NCI-H2196 (cell line): ENCODE measurements at regions not wholly inside any gene's neighbourhood (a gene's known extent, or its start where the extent isn't known, plus 50 kb on each side); places are given as distances from the start of the nearest gene placed in this dataset.

Source experiments
- DNase-seq: peaks from one replicate; lab custom pipeline; 2025; ENCODE audit not compliant: unreplicated experiment; lab: John Stamatoyannopoulos, UW

GRCh38 chr3:182436547-182436946 is 356.8 kb upstream of the ATP11B start:
- DNase-seq = peak; percentile 60

- DNase-seq = peak; percentile 40
Measured at GRCh38 chr3:182438398-182438797, 354.9 kb upstream of the ATP11B start.

GRCh38 chr3:182440101-182440500 is 353.2 kb upstream of the ATP11B start:
- no peak for DNase-seq

GRCh38 chr3:182445576-182445975 is 347.7 kb upstream of the ATP11B start:
- no peak for DNase-seq

GRCh38 chr3:182450942-182451787 is 342.1 kb upstream of the ATP11B start:
- DNase-seq = no peak

- no peak for DNase-seq
Measured at GRCh38 chr3:182451871-182452270, 341.4 kb upstream of the ATP11B start.

GRCh38 chr3:182455011-182455410 is 338.3 kb upstream of the ATP11B start:
- no peak for DNase-seq

GRCh38 chr3:182460303-182460702 is 333.0 kb upstream of the ATP11B start:
- no peak for DNase-seq

GRCh38 chr3:182462152-182462551 is 331.2 kb upstream of the ATP11B start:
- no peak for DNase-seq

- DNase-seq = no peak
Measured at GRCh38 chr3:182464513-182465145, 328.7 kb upstream of the ATP11B start.

- DNase-seq = peak; percentile 73
Measured at GRCh38 chr3:182465301-182466185, 327.8 kb upstream of the ATP11B start.

GRCh38 chr3:182469086-182469485 is 324.2 kb upstream of the ATP11B start:
- DNase-seq = no peak

- no peak for DNase-seq
Measured at GRCh38 chr3:182470187-182470586, 323.1 kb upstream of the ATP11B start.

- DNase-seq = no peak
Measured at GRCh38 chr3:182473191-182473710, 320.1 kb upstream of the ATP11B start.

GRCh38 chr3:182478369-182478768 is 314.9 kb upstream of the ATP11B start:
- DNase-seq = no peak

GRCh38 chr3:182479419-182480336 is 313.6 kb upstream of the ATP11B start:
- no peak for DNase-seq

GRCh38 chr3:182482705-182483104 is 310.6 kb upstream of the ATP11B start:
- DNase-seq = no peak

- DNase-seq = no peak
Measured at GRCh38 chr3:182484682-182485081, 308.6 kb upstream of the ATP11B start.

GRCh38 chr3:182485301-182485700 is 308.0 kb upstream of the ATP11B start:
- DNase-seq = peak; percentile 38

GRCh38 chr3:182486463-182486862 is 306.8 kb upstream of the ATP11B start:
- DNase-seq = no peak
